ENCODE measurements at regions not wholly inside any gene's neighbourhood (a gene's known extent, or its start where the extent isn't known, plus 50 kb on each side); places are given as distances from the start of the nearest gene placed in this dataset.

- DNase-seq, result no peak
Observed at GRCh38 chr5:152269533-152269932, 135.5 kb downstream of the NMUR2 start.

GRCh38 chr5:152264645-152265254 lies 140.3 kb downstream of the NMUR2 start:
- no peak for DNase-seq

- DNase-seq, result no peak
Observed at GRCh38 chr5:152262667-152263066, 142.4 kb downstream of the NMUR2 start.

DNA sequence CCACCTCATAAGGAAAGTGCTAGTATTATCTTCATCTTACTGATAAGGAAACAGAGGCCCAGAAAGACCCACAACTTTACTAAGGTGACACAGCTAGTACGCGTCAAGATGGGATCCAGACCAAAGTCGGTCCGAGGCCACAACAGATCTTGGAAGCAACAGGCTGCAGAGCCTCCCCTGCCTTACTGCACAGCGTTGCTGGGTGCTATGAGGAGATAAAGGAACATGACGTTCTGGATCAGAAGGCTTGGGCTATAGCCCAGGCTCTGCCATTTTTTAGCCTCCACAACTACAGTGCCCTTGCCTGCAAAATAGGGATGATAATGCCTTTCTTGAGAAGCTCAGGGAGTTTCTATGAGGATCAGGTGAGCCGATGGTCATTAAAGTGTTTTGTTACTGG lies 144.1 kb downstream of the NMUR2 start:
- DNase-seq, result no peak

DNA sequence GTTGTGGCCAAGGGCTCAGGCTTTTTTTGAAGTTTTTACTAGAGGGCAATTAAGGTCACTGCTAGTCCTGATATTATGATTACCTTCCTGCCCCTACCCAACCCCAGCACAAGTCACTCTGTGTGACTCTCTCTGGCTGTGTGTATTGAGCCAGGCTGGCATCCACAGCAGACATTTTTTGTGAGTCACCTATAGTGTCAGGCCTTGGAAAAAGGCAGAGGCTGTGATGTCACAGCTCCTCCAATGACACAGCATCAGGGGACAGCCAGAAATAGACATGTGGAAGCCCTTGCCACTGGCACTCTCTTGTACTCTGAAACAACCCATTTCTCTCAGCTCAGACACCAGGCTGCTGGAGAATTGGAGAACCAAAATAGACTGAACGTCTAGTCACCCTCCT lies 145.4 kb downstream of the NMUR2 start:
- DNase-seq, result no peak

DNA sequence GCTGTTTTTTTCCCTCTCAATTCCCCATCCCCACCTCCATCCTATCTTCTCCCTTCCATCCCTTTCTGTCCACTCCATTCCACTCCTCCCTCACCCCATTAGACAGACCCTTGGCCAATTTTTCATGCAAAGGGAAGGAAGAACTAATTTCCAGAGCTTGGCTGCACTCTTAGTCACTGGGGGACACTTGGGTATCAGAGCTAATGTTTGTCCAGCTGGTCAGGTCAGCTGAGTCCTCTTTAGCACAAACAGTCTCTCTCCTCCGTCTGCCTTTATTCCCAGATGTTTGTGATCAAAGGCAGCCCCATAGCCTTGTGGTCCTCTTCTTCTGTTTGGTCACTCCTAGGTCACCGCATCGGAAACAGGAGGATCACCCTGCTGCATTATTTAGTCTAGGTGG lies 148.5 kb downstream of the NMUR2 start:
- DNase-seq, result no peak

DNA sequence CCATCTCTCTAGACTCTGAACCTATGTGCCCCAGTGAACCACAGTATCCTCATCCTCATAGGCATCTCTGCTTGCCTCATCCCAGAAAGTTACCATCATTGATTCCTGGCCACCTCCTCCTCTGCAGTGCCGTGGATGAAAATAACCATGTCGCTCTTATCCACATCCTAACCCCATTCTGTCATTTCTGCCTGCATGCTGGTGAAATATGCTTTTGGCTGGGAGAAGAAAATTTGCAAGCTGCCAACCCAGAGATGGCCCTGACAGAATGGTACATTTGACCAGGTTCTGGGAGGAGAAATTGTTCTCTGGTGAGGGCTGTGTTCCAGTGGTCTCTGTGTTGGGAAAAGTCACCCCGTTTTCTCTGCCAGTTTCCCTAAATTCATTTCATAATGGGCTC lies 149.7 kb downstream of the NMUR2 start:
- DNase-seq, result no peak

- DNase-seq, result no peak
Observed at GRCh38 chr5:152247850-152248385, 157.2 kb downstream of the NMUR2 start.

- DNase-seq, result peak; percentile 42
Observed at GRCh38 chr5:152246401-152246800, 158.7 kb downstream of the NMUR2 start.

DNA sequence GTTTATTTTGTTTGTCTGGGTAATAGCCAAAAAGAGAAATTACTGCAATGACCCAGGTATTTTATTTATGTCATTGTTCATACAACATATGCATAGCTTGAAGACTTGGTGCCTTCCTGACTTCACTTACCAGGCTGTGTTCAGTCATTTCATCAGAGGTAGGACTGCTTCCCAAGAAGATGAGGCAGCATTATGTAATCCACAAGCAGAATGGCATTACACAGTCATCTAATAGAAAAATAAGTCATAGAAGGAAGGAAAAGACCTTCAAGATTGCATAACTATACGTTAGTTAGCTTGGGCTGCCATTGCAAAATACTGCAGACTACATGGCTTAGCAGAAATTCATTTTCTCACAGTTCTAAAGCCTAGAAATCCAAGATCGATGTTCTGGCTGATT lies 167.5 kb downstream of the NMUR2 start:
- no peak for DNase-seq

- no peak for DNase-seq
Observed at GRCh38 chr5:152226191-152226590, 178.9 kb downstream of the NMUR2 start.

GRCh38 chr5:152221721-152222629 lies 183.1 kb downstream of the NMUR2 start:
- no peak for DNase-seq

- DNase-seq, result no peak
Observed at GRCh38 chr5:152218694-152219093, 186.4 kb downstream of the NMUR2 start.

GRCh38 chr5:152205804-152206203 lies 199.3 kb downstream of the NMUR2 start:
- no peak for DNase-seq

DNA sequence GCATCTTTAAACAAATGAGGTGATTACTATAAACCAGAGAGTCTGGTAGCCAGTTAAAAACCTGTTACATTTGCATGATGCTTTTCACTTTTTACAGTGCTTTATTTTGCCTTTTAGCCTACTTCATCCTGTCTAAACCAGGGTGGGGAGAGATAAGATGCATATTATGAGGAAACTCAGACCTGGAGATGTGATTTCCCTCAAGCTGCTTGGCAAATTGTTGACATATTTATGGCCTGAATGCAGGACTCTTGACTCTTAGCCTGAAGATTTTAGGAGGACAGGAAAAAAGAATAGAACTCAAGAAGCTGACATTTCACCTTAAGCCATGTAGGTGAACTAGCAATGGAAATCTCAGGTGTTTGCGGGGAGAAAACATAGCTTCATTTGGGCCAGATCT lies 202.8 kb downstream of the NMUR2 start:
- no peak for DNase-seq

DNA sequence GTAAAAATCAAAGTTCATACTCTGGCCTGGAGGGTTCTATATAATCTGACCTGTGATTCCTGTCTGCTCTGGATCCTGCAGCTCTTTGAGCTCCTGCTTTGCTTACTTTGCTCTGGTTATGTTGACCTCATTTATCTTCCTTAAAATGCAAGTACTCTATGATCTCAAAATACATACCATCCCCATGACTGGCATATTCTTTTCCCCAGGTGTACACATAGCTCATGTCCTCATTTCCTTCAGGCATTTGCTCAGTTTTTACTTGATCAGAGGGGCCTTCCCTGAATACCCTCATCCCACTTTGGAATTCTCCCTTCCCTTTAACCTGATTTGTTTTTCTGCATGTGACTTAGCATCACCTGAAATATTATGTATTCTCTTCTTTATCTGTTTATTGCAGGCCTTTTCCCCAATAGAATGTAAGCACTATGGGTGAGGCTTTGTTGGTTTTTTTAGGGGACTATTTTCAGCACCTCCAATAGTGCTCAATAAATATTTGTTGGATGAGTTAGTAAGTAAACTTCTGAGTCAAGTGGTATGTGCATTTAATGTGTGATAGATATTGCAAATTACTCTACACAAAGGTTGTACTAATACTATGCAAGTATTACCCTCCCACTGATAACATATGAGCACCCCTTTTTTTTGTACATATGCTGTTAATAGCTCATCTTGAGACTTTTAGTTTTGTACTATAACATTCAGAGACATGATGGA lies 211.5 kb downstream of the NMUR2 start:
- no peak for DNase-seq

DNA sequence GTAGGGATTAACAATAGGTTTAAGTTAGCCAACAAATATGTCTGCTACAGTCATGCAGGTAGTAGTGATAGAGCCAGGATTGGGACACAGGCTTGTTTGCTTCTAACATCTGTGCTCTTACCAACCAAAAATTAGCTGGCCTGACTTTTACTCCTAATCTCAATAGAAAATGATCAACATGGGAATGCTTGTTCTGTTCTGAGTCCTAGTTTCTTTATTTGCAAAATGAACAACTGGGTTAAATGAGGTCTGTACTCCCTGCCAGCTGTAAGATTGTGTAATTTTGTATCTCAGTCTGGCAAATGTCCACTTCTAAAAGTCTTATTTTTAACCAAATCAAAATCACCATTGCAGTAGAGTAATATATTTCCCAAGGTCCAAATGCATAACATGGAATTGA lies 216.8 kb downstream of the NMUR2 start:
- no peak for DNase-seq

DNA sequence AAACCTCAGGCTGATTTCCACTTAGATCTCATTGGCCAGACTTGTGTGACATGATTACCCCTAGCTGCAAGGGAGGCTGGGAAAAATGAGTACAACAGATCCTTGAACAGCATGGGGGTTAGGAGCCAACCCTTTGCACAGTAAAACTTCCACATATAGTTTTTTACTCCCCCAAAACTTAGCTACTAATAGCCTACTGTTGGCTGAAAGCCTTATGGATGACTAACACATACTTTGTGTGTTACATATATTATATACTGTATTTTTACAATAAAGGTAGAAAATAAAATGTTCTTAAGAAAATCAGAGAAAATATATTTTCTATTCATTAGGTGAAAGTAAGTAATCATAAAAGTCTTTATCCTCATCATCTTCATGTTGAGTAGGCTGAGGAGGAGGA lies 217.4 kb downstream of the NMUR2 start:
- DNase-seq, result no peak

- DNase-seq, result no peak
Observed at GRCh38 chr5:152185547-152186245, 219.4 kb downstream of the NMUR2 start.

- no peak for DNase-seq
Observed at GRCh38 chr5:152184266-152184665, 220.8 kb downstream of the NMUR2 start.

GRCh38 chr5:152181461-152181860 lies 223.6 kb downstream of the NMUR2 start:
- no peak for DNase-seq

DNA sequence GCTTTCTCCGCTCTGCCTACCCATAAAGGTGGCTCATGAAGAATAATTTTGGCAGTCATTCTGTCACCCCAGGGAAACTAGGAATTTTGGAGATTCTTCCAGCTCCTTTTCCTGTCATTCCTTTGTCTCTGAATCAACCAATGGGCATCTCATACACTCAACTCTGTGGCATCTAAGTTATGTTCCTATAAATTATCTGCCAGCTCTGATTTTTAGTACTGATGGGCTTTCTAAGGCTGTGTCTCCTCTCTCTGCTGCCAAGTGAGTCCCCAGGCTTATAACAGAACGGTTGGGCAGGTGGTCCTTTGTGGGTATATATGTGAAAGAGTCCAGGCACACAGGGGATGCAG lies 226.8 kb downstream of the NMUR2 start:
- DNase-seq, result no peak
